Activated CD4-positive, alpha-beta T cell treated with anti-CD3 and anti-CD28 coated beads for 1 hour (primary cell): ENCODE measurements at regions not wholly inside any gene's neighbourhood (a gene's known extent, or its start where the extent isn't known, plus 50 kb on each side); places are given as distances from the start of the nearest gene placed in this dataset.

Experiments used
- DNase-seq: peaks from one replicate; pipeline ENCODE4 v3.0.0-alpha.2; 2020

GRCh38 chr2:235141411-235142128 is 189.8 kb downstream of the SH3BP4 start:
- DNase-seq: no peak

DNA sequence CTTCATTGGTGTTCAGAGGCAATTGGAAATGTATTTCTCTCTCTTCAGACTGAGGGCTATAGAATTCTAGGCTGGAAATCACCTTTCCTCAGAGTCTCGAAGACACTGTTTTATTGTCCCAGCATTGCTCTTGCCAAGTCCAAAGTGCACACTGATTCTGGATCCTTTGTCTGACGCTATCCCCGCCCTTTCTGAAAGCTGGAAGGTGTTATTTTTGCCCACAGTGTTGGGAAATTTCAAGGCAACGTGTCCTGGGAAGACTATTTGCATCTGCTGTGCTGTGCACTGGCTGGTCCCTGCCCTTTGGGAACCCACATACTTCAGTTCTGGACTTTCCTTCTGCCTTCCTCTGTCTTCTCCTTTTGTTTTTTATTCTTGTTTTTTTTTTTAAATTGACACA is 190.8 kb downstream of the SH3BP4 start:
- DNase-seq: no peak

DNA sequence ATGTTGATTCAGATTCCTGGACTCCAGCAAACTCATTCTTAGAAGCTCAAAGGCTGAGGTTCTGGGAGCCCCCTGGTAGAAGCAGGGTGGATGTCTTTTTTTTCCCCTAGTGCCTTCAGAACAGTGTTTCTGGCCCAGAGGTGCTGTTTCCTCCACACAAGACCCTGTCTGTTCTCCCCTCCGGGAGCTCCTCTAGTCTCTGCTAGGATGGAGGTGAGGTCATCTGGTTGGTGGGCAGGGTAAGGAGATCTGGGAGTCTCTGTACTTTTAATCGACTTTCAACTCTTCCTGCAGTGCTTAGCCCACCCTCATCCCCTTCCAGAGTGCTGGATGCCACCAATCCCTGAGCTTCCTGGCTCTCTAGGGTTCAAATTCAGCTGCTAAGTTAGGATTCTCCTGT is 192.0 kb downstream of the SH3BP4 start:
- no peak for DNase-seq

DNA sequence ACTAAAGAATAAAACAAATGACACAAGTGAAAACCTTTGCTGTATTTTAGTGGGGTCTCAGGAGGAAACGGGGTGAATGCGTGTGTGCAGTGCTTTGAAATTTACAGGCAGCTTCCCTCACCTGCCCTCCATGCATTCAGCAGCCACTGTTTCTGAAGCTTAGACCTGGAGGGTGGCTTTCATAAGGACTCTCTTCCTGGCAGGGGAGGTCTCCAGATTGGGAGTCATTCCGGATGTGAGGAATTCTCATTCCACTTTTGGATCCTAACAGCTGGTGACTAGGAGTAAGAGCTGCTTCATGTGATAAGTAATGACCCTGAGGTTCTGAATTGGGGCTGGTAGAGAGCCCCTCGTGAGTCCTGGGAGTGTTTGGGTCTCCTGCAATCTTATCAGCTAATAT is 192.5 kb downstream of the SH3BP4 start:
- DNase-seq: no peak

GRCh38 chr2:235146206-235146605 is 194.4 kb downstream of the SH3BP4 start:
- DNase-seq: no peak

DNA sequence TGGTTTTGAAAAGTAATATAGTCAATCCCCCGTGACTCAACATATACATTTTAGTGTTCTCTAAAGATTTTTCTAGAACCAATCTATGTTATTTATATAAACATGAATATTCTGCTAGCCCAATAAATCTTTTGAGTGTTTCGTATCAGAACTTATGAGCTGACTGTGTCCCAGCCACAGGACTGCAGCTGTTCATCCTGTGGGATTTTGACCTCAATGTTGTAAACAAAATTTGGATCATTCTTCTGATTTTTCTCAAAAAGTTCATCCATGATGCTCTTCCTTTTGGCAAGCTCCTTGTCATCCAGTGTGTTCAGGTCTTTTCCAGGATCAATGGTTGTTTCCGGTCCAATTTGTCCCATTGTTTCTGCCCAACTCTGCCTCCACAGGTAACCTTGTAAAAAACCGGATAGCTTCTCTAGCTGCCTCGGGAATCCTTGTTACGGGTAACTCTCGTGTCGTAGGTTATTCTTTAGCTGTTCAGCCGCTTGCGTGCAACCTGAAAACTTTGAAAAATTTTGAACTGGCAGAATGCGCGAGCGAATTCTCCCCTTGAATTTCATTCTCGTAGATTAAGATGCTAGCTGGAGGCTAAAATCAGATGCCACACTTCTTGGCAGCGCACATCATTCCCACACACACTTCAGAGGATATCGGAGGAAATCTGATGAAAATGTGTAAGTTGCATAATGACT is 195.2 kb downstream of the SH3BP4 start:
- no peak for DNase-seq

- no peak for DNase-seq
Observed at GRCh38 chr2:235148201-235149170, 196.7 kb downstream of the SH3BP4 start.

GRCh38 chr2:235149240-235149659 is 197.4 kb downstream of the SH3BP4 start:
- no peak for DNase-seq

DNA sequence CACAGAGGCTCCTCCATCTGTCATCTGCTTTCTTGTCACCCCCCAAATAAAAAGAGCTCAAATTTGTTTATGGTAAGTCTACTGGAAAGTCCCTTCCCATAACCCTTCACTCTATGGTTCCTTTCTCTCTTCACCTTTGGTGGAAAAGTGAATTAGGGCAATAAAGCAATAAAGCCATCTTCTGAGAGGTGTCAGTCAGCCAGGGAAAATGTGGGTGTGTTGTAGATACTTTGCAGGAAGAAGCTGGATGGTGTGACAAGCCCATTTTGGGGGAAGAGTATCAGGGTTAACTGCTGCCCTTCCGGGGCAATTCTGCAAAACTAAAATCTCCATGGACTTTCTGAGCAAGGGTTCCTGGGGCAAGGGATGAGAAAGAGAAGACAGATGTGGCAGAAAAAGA is 197.9 kb downstream of the SH3BP4 start:
- DNase-seq: no peak

DNA sequence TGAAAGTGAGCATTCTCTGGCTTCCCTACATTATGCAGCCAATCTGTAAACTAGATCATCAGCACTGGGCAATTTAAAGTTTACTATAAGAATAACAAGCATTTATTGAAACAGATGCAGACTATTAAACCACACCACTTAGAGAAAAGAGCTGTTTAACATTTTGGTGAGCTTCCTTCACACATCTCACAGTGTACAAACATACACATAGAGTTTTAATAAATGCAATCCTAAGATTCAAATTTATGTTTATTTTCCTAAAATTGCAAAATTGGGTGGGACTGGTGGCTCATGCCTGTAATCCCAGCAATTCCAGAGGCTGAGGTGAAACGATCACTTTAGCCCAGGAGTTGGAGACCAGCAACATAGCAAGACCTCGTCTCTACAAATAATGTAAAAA is 199.3 kb downstream of the SH3BP4 start:
- no peak for DNase-seq

- no peak for DNase-seq
Observed at GRCh38 chr2:235155163-235155562, 203.3 kb downstream of the SH3BP4 start.

GRCh38 chr2:235156055-235156454 is 204.2 kb downstream of the SH3BP4 start:
- DNase-seq: no peak

- no peak for DNase-seq
Observed at GRCh38 chr2:235157746-235158482, 206.1 kb downstream of the SH3BP4 start.

- no peak for DNase-seq
Observed at GRCh38 chr2:235160281-235160810, 208.5 kb downstream of the SH3BP4 start.

- DNase-seq: no peak
Observed at GRCh38 chr2:235161565-235161964, 209.7 kb downstream of the SH3BP4 start.

DNA sequence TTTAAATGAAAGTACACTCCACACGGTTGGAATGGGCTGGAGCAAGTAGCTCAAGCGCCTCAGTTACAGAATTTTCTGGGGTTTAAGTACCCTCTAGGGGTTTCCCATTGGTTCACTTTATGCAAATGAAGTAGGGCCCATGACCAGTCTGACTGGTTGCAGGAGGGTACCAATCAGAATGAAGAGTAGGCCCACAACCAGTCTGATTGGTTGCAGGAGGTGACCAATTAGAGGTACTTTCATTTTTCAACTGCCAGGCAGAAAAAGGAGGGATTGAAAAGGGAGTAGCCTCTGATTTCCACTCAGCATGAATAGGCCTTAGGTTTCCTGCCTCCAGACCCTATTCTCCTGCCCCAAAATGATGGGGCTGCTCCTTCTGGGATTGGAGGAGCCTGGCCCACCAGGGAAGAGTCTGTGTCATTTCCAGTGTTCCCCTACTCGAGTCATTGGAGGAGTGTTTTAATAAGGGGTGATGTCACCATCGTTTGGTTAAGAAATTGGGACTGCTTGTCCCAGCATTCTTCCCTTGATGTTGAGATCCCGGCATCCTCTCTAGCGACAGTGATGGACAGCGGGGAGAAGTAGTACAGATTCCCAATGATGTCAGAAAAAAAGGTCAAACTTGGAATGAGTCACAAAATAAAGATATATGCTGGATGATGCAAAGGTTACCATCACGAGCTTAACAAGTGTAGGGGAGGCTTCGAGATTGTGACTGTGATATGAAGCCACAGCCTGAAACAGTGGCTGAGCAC is 210.4 kb downstream of the SH3BP4 start:
- no peak for DNase-seq

DNA sequence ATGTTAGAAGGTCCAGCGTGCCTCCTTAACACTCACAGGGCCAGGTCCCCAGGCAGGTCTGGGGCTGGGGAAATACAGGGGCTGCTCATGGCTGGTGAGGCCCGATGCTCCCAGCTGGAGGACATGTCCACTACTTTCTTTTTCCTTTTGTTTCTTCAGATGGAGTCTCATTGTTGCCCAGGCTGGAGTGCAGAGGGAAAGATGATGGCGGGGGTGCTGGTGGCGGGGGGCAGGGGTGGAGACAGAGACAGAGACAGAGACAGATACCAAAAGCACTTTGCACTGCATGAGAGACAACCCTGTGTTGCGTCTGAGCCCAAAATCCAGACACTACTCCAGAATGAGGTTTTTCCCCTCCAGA is 211.0 kb downstream of the SH3BP4 start:
- no peak for DNase-seq

DNA sequence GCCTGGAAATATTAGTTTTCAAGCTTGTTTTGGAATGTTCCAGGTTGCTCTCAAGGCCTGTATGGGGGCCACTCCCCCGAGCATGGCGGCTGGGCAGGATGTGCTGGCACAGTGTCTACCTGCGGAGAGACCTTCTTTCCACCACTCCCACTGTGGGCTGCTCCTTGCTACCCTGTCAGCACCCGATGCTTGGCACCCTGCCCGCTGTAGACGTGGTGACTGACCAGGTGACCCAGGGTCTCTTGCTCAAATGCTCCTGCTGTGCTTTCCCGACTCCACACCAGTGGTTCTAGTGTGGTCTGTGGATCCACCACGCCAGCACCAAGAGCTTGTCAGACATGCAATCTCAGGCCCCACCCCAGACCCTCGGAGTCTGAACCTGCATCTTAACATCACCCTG is 213.3 kb downstream of the SH3BP4 start:
- no peak for DNase-seq

DNA sequence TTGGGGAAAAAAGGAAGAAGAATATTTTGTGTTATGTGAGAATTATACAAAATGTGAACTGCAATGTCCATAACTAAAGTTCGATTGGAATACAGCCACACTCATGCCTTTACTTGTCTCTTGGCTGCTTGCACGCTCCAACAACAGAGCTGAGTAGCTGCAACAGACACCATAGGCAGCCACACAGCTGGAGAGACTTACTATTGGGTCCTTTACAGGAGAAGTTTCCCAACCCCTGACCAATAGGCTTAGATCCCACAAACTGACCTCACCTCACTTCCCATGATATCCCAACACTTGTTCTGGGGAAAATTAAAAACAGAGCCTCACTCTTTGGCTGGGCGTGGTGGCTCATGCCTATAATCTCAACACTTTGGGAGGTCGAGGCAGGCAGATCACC is 213.8 kb downstream of the SH3BP4 start:
- no peak for DNase-seq

GRCh38 chr2:235168174-235168979 is 216.6 kb downstream of the SH3BP4 start:
- no peak for DNase-seq

GRCh38 chr2:235170016-235170415 is 218.2 kb downstream of the SH3BP4 start:
- no peak for DNase-seq
